ENCODE measurements at regions not wholly inside any gene's neighbourhood (a gene's known extent, or its start where the extent isn't known, plus 50 kb on each side); places are given as distances from the start of the nearest gene placed in this dataset.

DNA sequence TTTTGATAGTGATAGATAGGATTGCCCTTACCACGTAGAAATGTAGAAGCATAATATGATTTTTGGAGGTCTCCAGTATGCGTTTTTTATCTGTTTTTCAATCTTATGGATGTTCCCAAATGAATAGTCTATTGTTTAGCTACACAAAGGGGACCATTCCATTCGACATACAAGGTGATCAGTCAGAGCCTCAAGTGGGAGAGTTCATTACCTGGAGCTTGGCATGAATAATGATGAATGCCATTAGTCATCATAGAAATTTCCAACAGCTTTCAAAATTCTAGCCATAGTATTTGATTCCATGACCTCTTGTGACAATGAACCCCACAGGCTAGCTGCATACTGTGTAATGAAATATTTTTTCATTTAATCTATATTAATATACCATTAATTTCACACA lies 123.6 kb downstream of the PDHA2 start:
- H3K4me2 ChIP-seq (ENCODE audit: control insufficient read depth, insufficient read depth): no peak overlapping the region
- WGBS (ENCODE audit: insufficient coverage, insufficient replicate concordance, low lambda C conversion rate, missing lambda C conversion rate): 1% methylated on average over 3 of the region's 3 CpGs
- intact Hi-C loops (cut with micrococcal nuclease; ENCODE audit: unreplicated experiment): no loop called here
- no peak overlapping the region for H3K4me3 ChIP-seq
- no peaks in the 10 kb centered on the region for H4K20me1 ChIP-seq (ENCODE audit: control insufficient read depth, insufficient read depth)
- ChIA-PET CTCF (no interaction called here), POLR2A (no interaction called here), RAD21 (ENCODE audit: unreplicated experiment) (no interaction called here), SMC1A (ENCODE audit: uncharacterized antibody, unreplicated experiment) (interaction anchor here (1.0 kb wide), 1 partner anchor 453 kb away, joined by 3 read pairs; no protein-coding TSS in a partner anchor)
- H3K9me3 ChIP-seq (replicated peaks; ENCODE audit: control insufficient read depth, insufficient read depth, low read length): no peaks in the 10 kb centered on the region
- H3K9ac ChIP-seq (ENCODE audit: control insufficient read depth, insufficient read depth, low read length): no peak overlapping the region
- BruUV-seq (replicated peaks): no TSS peak
- in situ Hi-C loops (cut with MboI): no loop called here
- H3K27ac ChIP-seq (ENCODE audit: control insufficient read depth, insufficient read depth): no peak overlapping the region
- no peaks in the 10 kb centered on the region for H3K79me2 ChIP-seq (ENCODE audit: control insufficient read depth, insufficient read depth, low read length)
- FAIRE-seq (no peak), ATAC-seq (no peak), DNase-seq (ENCODE audit: low read depth, low spot score) (no peak)
- no peaks in the 10 kb centered on the region for H3K4me1 ChIP-seq (ENCODE audit: control insufficient read depth, insufficient read depth, low read length)
- H3K27me3 ChIP-seq (replicated peaks in 1 of 2; ENCODE audit: control insufficient read depth in 2 of 2, insufficient read depth in 2 of 2, low read length in 1 of 2): no peaks in the 10 kb centered on the region
- H2AFZ ChIP-seq (ENCODE audit: control insufficient read depth, low read depth, low read length): no peak overlapping the region
- no peaks in the 10 kb centered on the region for H3K36me3 ChIP-seq (ENCODE audit: control insufficient read depth in 2 of 2, insufficient read depth in 2 of 2, low read length in 1 of 2)
- no peak for TF ChIP-seq PML (IDR thresholded peaks at IDR 0.05; ENCODE audit: low read length)
- no peak for TF ChIP-seq CEBPB (IDR thresholded peaks at IDR 0.05; ENCODE audit: borderline replicate concordance in 1 of 2, low read depth in 2 of 2, low read length in 2 of 2)
- TF ChIP-seq, protein P1, sequence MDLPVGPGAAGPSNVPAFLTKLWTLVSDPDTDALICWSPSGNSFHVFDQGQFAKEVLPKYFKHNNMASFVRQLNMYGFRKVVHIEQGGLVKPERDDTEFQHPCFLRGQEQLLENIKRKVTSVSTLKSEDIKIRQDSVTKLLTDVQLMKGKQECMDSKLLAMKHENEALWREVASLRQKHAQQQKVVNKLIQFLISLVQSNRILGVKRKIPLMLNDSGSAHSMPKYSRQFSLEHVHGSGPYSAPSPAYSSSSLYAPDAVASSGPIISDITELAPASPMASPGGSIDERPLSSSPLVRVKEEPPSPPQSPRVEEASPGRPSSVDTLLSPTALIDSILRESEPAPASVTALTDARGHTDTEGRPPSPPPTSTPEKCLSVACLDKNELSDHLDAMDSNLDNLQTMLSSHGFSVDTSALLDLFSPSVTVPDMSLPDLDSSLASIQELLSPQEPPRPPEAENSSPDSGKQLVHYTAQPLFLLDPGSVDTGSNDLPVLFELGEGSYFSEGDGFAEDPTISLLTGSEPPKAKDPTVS (IDR thresholded peaks at IDR 0.05; ENCODE audit: low read depth, low read length): no peak
- TF ChIP-seq, protein P2, sequence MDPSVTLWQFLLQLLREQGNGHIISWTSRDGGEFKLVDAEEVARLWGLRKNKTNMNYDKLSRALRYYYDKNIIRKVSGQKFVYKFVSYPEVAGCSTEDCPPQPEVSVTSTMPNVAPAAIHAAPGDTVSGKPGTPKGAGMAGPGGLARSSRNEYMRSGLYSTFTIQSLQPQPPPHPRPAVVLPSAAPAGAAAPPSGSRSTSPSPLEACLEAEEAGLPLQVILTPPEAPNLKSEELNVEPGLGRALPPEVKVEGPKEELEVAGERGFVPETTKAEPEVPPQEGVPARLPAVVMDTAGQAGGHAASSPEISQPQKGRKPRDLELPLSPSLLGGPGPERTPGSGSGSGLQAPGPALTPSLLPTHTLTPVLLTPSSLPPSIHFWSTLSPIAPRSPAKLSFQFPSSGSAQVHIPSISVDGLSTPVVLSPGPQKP (IDR thresholded peaks at IDR 0.05; ENCODE audit: low read depth, low read length): no peak
- TF ChIP-seq, protein P3, sequence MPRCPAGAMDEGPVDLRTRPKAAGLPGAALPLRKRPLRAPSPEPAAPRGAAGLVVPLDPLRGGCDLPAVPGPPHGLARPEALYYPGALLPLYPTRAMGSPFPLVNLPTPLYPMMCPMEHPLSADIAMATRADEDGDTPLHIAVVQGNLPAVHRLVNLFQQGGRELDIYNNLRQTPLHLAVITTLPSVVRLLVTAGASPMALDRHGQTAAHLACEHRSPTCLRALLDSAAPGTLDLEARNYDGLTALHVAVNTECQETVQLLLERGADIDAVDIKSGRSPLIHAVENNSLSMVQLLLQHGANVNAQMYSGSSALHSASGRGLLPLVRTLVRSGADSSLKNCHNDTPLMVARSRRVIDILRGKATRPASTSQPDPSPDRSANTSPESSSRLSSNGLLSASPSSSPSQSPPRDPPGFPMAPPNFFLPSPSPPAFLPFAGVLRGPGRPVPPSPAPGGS (IDR thresholded peaks at IDR 0.05; ENCODE audit: borderline replicate concordance, insufficient read depth, low read depth, low read length, poor library complexity, severe bottlenecking): no peak
- TF ChIP-seq YY1 (IDR thresholded peaks at IDR 0.05; ENCODE audit: low read depth, low read length): no peak
- TF ChIP-seq NR2F1 (conservative IDR thresholded peaks at IDR 0.05): no peak
- TF ChIP-seq SRF (IDR thresholded peaks at IDR 0.05; ENCODE audit: low read depth in 2 of 2, low read length in 2 of 2): no peak
- no peak for TF ChIP-seq IKZF1 (conservative IDR thresholded peaks at IDR 0.05)
- no peak for TF ChIP-seq NFYA (IDR thresholded peaks at IDR 0.05; ENCODE audit: borderline replicate concordance, low read depth, low read length)
- TF ChIP-seq, protein P4, sequence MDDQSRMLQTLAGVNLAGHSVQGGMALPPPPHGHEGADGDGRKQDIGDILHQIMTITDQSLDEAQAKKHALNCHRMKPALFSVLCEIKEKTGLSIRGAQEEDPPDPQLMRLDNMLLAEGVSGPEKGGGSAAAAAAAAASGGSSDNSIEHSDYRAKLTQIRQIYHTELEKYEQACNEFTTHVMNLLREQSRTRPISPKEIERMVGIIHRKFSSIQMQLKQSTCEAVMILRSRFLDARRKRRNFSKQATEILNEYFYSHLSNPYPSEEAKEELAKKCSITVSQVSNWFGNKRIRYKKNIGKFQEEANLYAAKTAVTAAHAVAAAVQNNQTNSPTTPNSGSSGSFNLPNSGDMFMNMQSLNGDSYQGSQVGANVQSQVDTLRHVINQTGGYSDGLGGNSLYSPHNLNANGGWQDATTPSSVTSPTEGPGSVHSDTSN (IDR thresholded peaks at IDR 0.05; ENCODE audit: insufficient replicate concordance, low read depth, low read length): no peak
- TF ChIP-seq NRF1 (conservative IDR thresholded peaks at IDR 0.05; ENCODE audit: low read depth, low read length): no peak
- TF ChIP-seq SMARCA5 (IDR thresholded peaks at IDR 0.05): no peak
- TF ChIP-seq SUPT20H (IDR thresholded peaks at IDR 0.05; ENCODE audit: borderline replicate concordance, control insufficient read depth, low read depth, low read length): no peak
- TF ChIP-seq, protein P5, sequence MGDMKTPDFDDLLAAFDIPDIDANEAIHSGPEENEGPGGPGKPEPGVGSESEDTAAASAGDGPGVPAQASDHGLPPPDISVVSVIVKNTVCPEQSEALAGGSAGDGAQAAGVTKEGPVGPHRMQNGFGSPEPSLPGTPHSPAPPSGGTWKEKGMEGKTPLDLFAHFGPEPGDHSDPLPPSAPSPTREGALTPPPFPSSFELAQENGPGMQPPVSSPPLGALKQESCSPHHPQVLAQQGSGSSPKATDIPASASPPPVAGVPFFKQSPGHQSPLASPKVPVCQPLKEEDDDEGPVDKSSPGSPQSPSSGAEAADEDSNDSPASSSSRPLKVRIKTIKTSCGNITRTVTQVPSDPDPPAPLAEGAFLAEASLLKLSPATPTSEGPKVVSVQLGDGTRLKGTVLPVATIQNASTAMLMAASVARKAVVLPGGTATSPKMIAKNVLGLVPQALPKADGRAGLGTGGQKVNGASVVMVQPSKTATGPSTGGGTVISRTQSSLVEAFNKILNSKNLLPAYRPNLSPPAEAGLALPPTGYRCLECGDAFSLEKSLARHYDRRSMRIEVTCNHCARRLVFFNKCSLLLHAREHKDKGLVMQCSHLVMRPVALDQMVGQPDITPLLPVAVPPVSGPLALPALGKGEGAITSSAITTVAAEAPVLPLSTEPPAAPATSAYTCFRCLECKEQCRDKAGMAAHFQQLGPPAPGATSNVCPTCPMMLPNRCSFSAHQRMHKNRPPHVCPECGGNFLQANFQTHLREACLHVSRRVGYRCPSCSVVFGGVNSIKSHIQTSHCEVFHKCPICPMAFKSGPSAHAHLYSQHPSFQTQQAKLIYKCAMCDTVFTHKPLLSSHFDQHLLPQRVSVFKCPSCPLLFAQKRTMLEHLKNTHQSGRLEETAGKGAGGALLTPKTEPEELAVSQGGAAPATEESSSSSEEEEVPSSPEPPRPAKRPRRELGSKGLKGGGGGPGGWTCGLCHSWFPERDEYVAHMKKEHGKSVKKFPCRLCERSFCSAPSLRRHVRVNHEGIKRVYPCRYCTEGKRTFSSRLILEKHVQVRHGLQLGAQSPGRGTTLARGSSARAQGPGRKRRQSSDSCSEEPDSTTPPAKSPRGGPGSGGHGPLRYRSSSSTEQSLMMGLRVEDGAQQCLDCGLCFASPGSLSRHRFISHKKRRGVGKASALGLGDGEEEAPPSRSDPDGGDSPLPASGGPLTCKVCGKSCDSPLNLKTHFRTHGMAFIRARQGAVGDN (IDR thresholded peaks at IDR 0.05): no peak
- TF ChIP-seq CHD4 (IDR thresholded peaks at IDR 0.05): no peak
- no peak for TF ChIP-seq CHD1 (IDR thresholded peaks at IDR 0.05; ENCODE audit: low read depth, low read length)

Data from GM12878 (cell line).